ENCODE measurements at regions not wholly inside any gene's neighbourhood (a gene's known extent, or its start where the extent isn't known, plus 50 kb on each side); places are given as distances from the start of the nearest gene placed in this dataset.

DNA sequence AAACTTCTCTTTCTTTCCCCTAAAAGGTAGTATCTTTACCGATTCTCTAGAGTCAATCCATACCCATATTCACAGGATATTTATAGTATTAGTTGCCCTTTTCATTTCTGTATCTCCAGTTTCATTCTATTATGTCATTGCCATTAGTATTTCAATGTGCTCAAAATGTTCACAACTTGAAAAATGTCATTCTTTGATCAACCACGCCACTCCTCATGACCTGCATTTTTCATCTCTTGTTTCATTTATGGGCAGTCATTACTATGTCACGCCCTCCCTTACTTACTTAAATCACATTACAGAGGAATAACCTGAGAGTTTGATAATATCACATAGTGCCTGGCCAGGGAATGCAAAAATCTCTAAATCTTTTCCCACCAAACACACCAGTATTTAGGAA, 427.3 kb upstream of the GJE1 start (continued):
- TF ChIP-seq PRPF4 (IDR thresholded peaks at IDR 0.05; ENCODE audit: insufficient read depth, low read depth, low read length, poor library complexity, severe bottlenecking) (no peak), ZNF780A (CRISPR knock-in tag; IDR thresholded peaks at IDR 0.05) (no peak), ZFP91 (CRISPR knock-in tag; IDR thresholded peaks at IDR 0.05) (no peak), SMC3 (conservative IDR thresholded peaks at IDR 0.05; ENCODE audit: insufficient read depth, low read depth, low read length) (no peak), SRSF7 (optimal IDR thresholded peaks at IDR 0.05; ENCODE audit: low read depth, low read length) (no peak), PHTF2 (CRISPR knock-in tag; IDR thresholded peaks at IDR 0.05) (no peak), ZNF717 (CRISPR knock-in tag; IDR thresholded peaks at IDR 0.05) (no peak)

DNA sequence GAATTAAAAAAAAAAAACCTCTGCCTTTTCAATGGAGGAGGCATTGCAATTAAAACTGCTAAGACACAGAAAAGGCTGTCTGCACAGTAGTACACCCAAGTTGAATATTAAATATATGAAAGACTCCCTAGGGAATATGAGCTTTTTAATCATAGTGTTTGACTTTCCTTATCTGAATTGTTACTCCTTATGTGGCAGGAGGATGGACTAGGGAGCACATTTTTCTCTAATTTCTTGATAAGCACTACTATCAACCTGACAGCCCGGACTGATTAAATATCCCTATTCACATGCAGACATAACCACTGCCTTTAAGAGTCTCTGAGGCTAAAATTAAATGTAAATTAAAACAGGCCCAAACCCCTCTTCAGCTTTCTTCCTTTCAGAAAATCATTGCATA, 428.6 kb upstream of the GJE1 start:
- Histone ChIP-seq H3K9ac (ENCODE audit: insufficient read depth in 1 of 2, low read depth in 2 of 2, low read length in 2 of 2) (no peak overlapping the region), H3K4me1 (replicated peaks in 1 of 2; ENCODE audit: control insufficient read depth in 2 of 2, insufficient read depth in 2 of 2, low read length in 2 of 2) (no peaks in the 10 kb centered on the region), H3K9me3 (replicated peaks; ENCODE audit: control insufficient read depth, insufficient read depth, low read depth, low read length) (no peaks in the 10 kb centered on the region; the same call in none of the 2 replicates), H3K27me3 (ENCODE audit: control insufficient read depth in 2 of 2, insufficient read depth in 2 of 2, low read length in 2 of 2) (no peaks in the 10 kb centered on the region), H3K4me2 (ENCODE audit: insufficient read depth, low read length) (no peak overlapping the region), H3K36me3 (ENCODE audit: control insufficient read depth, insufficient read depth, low read length) (no peaks in the 10 kb centered on the region), H3K4me3 (no peak overlapping the region), H3K27ac (ENCODE audit: extremely low read depth, low read depth, low read length) (no peak overlapping the region), H2AFZ (ENCODE audit: low read depth, low read length) (no peak overlapping the region), H3K79me2 (ENCODE audit: control insufficient read depth, insufficient read depth, low read length) (no peaks in the 10 kb centered on the region), H4K20me1 (replicated peaks; ENCODE audit: control insufficient read depth, insufficient read depth, low read length) (no peaks in the 10 kb centered on the region), H3K9me1 (ENCODE audit: control insufficient read depth, insufficient read depth, low read length) (no peaks in the 10 kb centered on the region)
- ChIA-PET POLR2A (no interaction called here), CTCF (ENCODE audit: low intra/inter-chr PET ratio) (no interaction called here)
- FAIRE-seq, result no peak
- WGBS (ENCODE audit: insufficient coverage, low coverage, missing lambda C conversion rate), result 5% methylated on average over 1 of the region's 1 CpG
- in situ Hi-C loops (cut with MboI) (no loop called here), intact Hi-C loops (cut with micrococcal nuclease) (no loop called here)
- no TSS peak for BruUV-seq (replicated peaks)
- no peak for ATAC-seq
- no peak for DNase-seq (ENCODE audit: extremely low read depth in 1 of 4, low spot score in 3 of 4)
- TF ChIP-seq NR2C1 (IDR thresholded peaks at IDR 0.05), result no peak
- no peak for TF ChIP-seq NR2C1 (tag; IDR thresholded peaks at IDR 0.05)
- no peak for TF ChIP-seq CEBPG (CRISPR knock-in tag; IDR thresholded peaks at IDR 0.05)
- no peak for TF ChIP-seq CEBPG (tag; conservative IDR thresholded peaks at IDR 0.05 in 1 of 2, IDR thresholded peaks at IDR 0.05 in 1 of 2)
- TF ChIP-seq GATAD2B (IDR thresholded peaks at IDR 0.05; ENCODE audit: borderline replicate concordance), result no peak
- no peak for TF ChIP-seq ZNF407 (IDR thresholded peaks at IDR 0.05; ENCODE audit: low read depth)

Data from K562 (cell line).